HepG2 (cell line): ENCODE measurements at regions not wholly inside any gene's neighbourhood (a gene's known extent, or its start where the extent isn't known, plus 50 kb on each side); places are given as distances from the start of the nearest gene placed in this dataset.

Experiments used
- ATAC-seq: fragments of 200-7000 bp; cut with Tn5 transposase; 3 replicates; pipeline ENCODE4 v1.9.1; 2020; ENCODE audit warnings: mild to moderate bottlenecking, moderate library complexity
- BruUV-seq: library from RNA; stranded (reverse); fragments of 400-500 nt; replicated peaks from 2 replicates; lab custom pipeline; 2021; lab: Mats Ljungman, UMichigan
- CTCF ChIA-PET: fragments of 300-600 bp; formaldehyde crosslinking; extraction: SDS; loops from one replicate; lab custom pipeline; 2021; ENCODE audit warnings: low total read pairs, inconsistent platforms, low intra/inter-chr PET ratio; lab: Yijun Ruan, JAX
- POLR2A ChIA-PET: fragments of 350-600 bp; sonication (Branson Sonifier 250); formaldehyde crosslinking; loops from one replicate; lab custom pipeline; 2020; ENCODE audit warnings: antibody characterized with exemption, inconsistent platforms; lab: Yijun Ruan, JAX
- DNase-seq: peaks from one replicate; pipeline ENCODE4 v3.0.0-alpha.2; 2015; ENCODE audit warnings: low spot score
- FAIRE-seq: peaks from 3 replicates; lab custom pipeline; 2011; peaks lifted over from hg19 to GRCh38; lab: Jason Lieb, UNC
- H2AFZ ChIP-seq: one replicate; pipeline ENCODE4 v1.6.1; 2011; ENCODE audit warnings: low read length, inconsistent platforms
- H3K27ac ChIP-seq: fragments of 300-600 bp; 3 replicates; pipeline ENCODE4 v1.8.0; 2011; ENCODE audit warnings: mixed run types, mild to moderate bottlenecking, mixed read lengths, low read length, inconsistent platforms; ENCODE audit not compliant: insufficient read depth; ENCODE audit errors: extremely low read length
- H3K27me3 ChIP-seq, 2 experiments: fragments of 200-600 bp in 1 of 2; 2 replicates in 1 of 2; 3 replicates in 1 of 2; pipeline versions ENCODE4 v1.6.0 to v1.8.0; 2011; ENCODE audit warnings: low read length in 2 of 2, mild to moderate bottlenecking in 2 of 2, moderate library complexity in 2 of 2, inconsistent platforms in 1 of 2; ENCODE audit not compliant: insufficient read depth in 2 of 2, control insufficient read depth in 1 of 2
- H3K36me3 ChIP-seq, 2 experiments: fragments of 200-600 bp in 1 of 2; replicated peaks in 1 of 2; 2 replicates in 1 of 2; 3 replicates in 1 of 2; pipeline versions ENCODE4 v1.5.1 to v1.8.0; 2011; ENCODE audit warnings: low read length in 2 of 2, inconsistent platforms in 1 of 2; ENCODE audit not compliant: insufficient read depth in 2 of 2, control insufficient read depth in 1 of 2
- H3K4me1 ChIP-seq: 2 replicates; pipeline ENCODE4 v1.5.1; 2012; ENCODE audit warnings: low read length, inconsistent platforms; ENCODE audit not compliant: insufficient read depth
- H3K4me2 ChIP-seq: 2 replicates; pipeline ENCODE4 v1.6.0; 2011; ENCODE audit warnings: low read depth, low read length, inconsistent platforms
- H3K4me3 ChIP-seq, 3 experiments: fragments of 200-600 bp in 1 of 3; sonication (generic), shearing (Covaris generic) in 1 of 3; replicated peaks in 1 of 3; 2 replicates each; pipeline ENCODE4 v1.5.1; 2011 to 2016; ENCODE audit warnings: low read length in 3 of 3, inconsistent platforms in 2 of 3, low read depth in 2 of 3, mild to moderate bottlenecking in 2 of 3, control low read depth in 1 of 3, mixed read lengths in 1 of 3; ENCODE audit not compliant: insufficient read depth in 1 of 3
- H3K79me2 ChIP-seq: one replicate; pipeline ENCODE4 v1.6.1; 2011; ENCODE audit warnings: low read length, inconsistent platforms; ENCODE audit not compliant: insufficient read depth
- H3K9ac ChIP-seq: 2 replicates; pipeline ENCODE4 v1.6.0; 2011; ENCODE audit warnings: mild to moderate bottlenecking, low read depth, low read length, inconsistent platforms; ENCODE audit not compliant: insufficient read depth
- H3K9me3 ChIP-seq: 2 replicates; pipeline ENCODE4 v1.5.1; 2012; ENCODE audit warnings: mild to moderate bottlenecking, low read length
- H4K20me1 ChIP-seq: 2 replicates; pipeline ENCODE4 v1.6.0; 2011; ENCODE audit warnings: inconsistent platforms, mild to moderate bottlenecking, low read length, moderate library complexity; ENCODE audit not compliant: insufficient read depth
- AFF4 ChIP-seq: sonication (generic); formaldehyde crosslinking; IDR thresholded peaks from 2 replicates; pipeline ENCODE4 v1.4.0; 2020; ENCODE audit warnings: missing genetic modification reagents
- ASH2L ChIP-seq: fragments of 300-600, 200-600 bp; sonication (generic); IDR thresholded peaks from 2 replicates; pipeline ENCODE4 v1.7.0; 2017; ENCODE audit warnings: low read depth, mild to moderate bottlenecking, moderate library complexity, mixed read lengths, low read length; ENCODE audit not compliant: insufficient read length
- BCL3 ChIP-seq: sonication (generic); formaldehyde crosslinking; IDR thresholded peaks from 2 replicates; pipeline ENCODE4 v1.5.1; 2020; ENCODE audit warnings: mild to moderate bottlenecking, missing genetic modification reagents, moderate library complexity
- NFE2L1 ChIP-seq: sonication (generic); formaldehyde crosslinking; IDR thresholded peaks from 2 replicates; pipeline ENCODE4 v1.4.0; 2020; ENCODE audit warnings: missing genetic modification reagents, mild to moderate bottlenecking, borderline replicate concordance
- RBAK ChIP-seq: sonication (generic); formaldehyde crosslinking; IDR thresholded peaks from 2 replicates; pipeline ENCODE4 v1.5.1; 2020; ENCODE audit warnings: mild to moderate bottlenecking, missing genetic modification reagents
- SRSF9 ChIP-seq: fragments of 200-400 bp; formaldehyde crosslinking; IDR thresholded peaks from 2 replicates; pipeline ENCODE4 v1.6.1; 2018; ENCODE audit warnings: borderline replicate concordance, mild to moderate bottlenecking, low read depth, low read length; ENCODE audit not compliant: insufficient read depth, poor library complexity, severe bottlenecking
- ZBTB3 ChIP-seq: sonication (generic); formaldehyde crosslinking; IDR thresholded peaks from 2 replicates; pipeline ENCODE4 v1.4.0; 2020; ENCODE audit warnings: low read depth, mild to moderate bottlenecking, moderate library complexity, missing genetic modification reagents, borderline replicate concordance
- ZKSCAN5 ChIP-seq: sonication (generic); formaldehyde crosslinking; IDR thresholded peaks from 2 replicates; pipeline ENCODE4 v1.5.1; 2020; ENCODE audit warnings: mild to moderate bottlenecking, missing genetic modification reagents
- ZNF3 ChIP-seq: IDR thresholded peaks from 2 replicates; pipeline ENCODE4 v1.7.0; 2017; ENCODE audit warnings: inconsistent platforms
- in situ Hi-C: cut with HindIII; loops from 2 replicates; pipeline ENCODE4 v1.10.0; 2017; ENCODE audit warnings: low pct_unique_long_range_greater_than_20kb; ENCODE audit not compliant: extremely low pct_ligation_motif_present
- intact Hi-C: fragments of 100-400 bp; cut with micrococcal nuclease; formaldehyde crosslinking; loops from one replicate; pipeline ENCODE4 v1.10.0; 2022; ENCODE audit not compliant: unreplicated experiment
- TF ChIP-seq, protein P1 (sequence below): sonication (generic); formaldehyde crosslinking; conservative IDR thresholded peaks from 2 replicates; pipeline ENCODE4 v1.4.0; 2020; ENCODE audit warnings: missing genetic modification reagents

DNA sequence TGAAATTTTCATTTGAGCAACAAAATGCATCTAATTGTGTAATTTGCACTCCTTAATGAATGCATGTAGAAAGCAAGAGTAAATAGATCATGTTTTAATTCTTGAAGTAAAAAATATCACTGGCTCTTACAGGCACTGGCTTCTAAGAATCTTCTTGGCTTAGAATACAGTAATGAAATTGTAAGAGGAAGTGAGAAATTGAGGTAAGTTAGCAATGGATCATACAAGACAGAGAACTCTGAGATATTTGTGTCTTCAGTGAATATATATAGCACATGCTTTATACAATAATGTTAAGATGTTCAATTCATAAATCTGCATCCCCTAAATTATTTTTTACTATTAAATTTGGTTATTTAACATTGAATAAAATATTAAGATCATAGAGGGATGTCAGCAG lies 465.0 kb downstream of the CNTN3 start:
- no peak overlapping the region for H3K9ac ChIP-seq
- no TSS peak for BruUV-seq
- in situ Hi-C loops, result no loop called here
- H2AFZ ChIP-seq, result no peak overlapping the region
- H4K20me1 ChIP-seq, result no peaks in the 10 kb centered on the region
- no peak overlapping the region for H3K27ac ChIP-seq
- H3K4me1 ChIP-seq, result no peaks in the 10 kb centered on the region
- no peak for ATAC-seq
- POLR2A ChIA-PET, result no interaction called here
- H3K9me3 ChIP-seq, result peaks cover 68% of the 10 kb centered on the region
- no peak overlapping the region for H3K4me3 ChIP-seq
- no peak for FAIRE-seq
- H3K4me2 ChIP-seq, result no peak overlapping the region
- CTCF ChIA-PET, result no interaction called here
- no peak for TF ChIP-seq BCL3 (CRISPR knock-in tag)
- TF ChIP-seq SRSF9, result no peak
- TF ChIP-seq RBAK (CRISPR knock-in tag), result no peak
- TF ChIP-seq AFF4 (CRISPR knock-in tag), result no peak
- TF ChIP-seq ZNF3 (CRISPR knock-in tag), result no peak
- TF ChIP-seq ASH2L, result no peak
- no peak for TF ChIP-seq ZBTB3 (CRISPR knock-in tag)
- TF ChIP-seq ZKSCAN5 (CRISPR knock-in tag), result no peak
- TF ChIP-seq NFE2L1 (CRISPR knock-in tag), result no peak
- TF ChIP-seq, protein P1, sequence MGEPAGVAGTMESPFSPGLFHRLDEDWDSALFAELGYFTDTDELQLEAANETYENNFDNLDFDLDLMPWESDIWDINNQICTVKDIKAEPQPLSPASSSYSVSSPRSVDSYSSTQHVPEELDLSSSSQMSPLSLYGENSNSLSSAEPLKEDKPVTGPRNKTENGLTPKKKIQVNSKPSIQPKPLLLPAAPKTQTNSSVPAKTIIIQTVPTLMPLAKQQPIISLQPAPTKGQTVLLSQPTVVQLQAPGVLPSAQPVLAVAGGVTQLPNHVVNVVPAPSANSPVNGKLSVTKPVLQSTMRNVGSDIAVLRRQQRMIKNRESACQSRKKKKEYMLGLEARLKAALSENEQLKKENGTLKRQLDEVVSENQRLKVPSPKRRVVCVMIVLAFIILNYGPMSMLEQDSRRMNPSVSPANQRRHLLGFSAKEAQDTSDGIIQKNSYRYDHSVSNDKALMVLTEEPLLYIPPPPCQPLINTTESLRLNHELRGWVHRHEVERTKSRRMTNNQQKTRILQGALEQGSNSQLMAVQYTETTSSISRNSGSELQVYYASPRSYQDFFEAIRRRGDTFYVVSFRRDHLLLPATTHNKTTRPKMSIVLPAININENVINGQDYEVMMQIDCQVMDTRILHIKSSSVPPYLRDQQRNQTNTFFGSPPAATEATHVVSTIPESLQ (CRISPR knock-in tag), result no peak
- no peaks in the 10 kb centered on the region for H3K36me3 ChIP-seq
- no peak for DNase-seq
- no peaks in the 10 kb centered on the region for H3K79me2 ChIP-seq
- intact Hi-C loops, result no loop called here
- no peaks in the 10 kb centered on the region for H3K27me3 ChIP-seq
